ENCODE measurements at regions not wholly inside any gene's neighbourhood (a gene's known extent, or its start where the extent isn't known, plus 50 kb on each side); places are given as distances from the start of the nearest gene placed in this dataset.

- no peak for TF ChIP-seq CSRNP2 (CRISPR knock-in tag; conservative IDR thresholded peaks at IDR 0.05; ENCODE audit: low read depth)
- TF ChIP-seq ZNF234 (CRISPR knock-in tag; conservative IDR thresholded peaks at IDR 0.05), result no peak
- no peak for TF ChIP-seq NFE2L1 (CRISPR knock-in tag; IDR thresholded peaks at IDR 0.05; ENCODE audit: borderline replicate concordance)
- TF ChIP-seq NFIC (IDR thresholded peaks at IDR 0.05; ENCODE audit: low read length), result no peak
- no peak for TF ChIP-seq ZNF512 (CRISPR knock-in tag; IDR thresholded peaks at IDR 0.05)
- TF ChIP-seq PITX1 (CRISPR knock-in tag; IDR thresholded peaks at IDR 0.05), result no peak
Observed at GRCh38 chr18:70684821-70685220, 396.0 kb downstream of the SOCS6 start (continued).

DNA sequence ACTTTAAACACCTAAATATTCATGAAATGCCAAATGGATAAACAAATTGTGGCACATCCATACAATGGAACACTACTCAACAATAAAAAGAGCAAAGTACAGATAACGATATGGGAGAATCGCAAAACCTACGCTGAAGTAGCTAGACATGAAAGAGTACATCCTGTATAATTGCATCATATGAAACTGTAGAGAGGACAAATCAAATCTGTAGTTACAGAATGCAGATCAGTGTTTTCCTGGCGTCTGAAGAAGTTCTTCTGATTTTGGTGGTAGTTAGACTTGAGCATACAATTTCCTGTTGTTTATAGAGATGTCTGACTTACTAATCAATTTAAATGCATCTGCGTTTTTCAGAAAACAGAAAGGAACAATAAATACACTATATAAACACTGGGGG, 394.4 kb downstream of the SOCS6 start:
- Histone ChIP-seq H3K4me1 (ENCODE audit: insufficient read depth, low read length) (no peaks in the 10 kb centered on the region), H3K9me3 (ENCODE audit: low read length) (no peaks in the 10 kb centered on the region), H3K9ac (ENCODE audit: insufficient read depth, low read depth, low read length) (no peak overlapping the region), H3K4me3 (replicated peaks in 1 of 3; ENCODE audit: insufficient read depth in 1 of 3, low read depth in 2 of 3, low read length in 3 of 3) (no peak overlapping the region), H2AFZ (ENCODE audit: low read length) (no peak overlapping the region), H3K4me2 (ENCODE audit: low read depth, low read length) (no peak overlapping the region), H3K27me3 (ENCODE audit: control insufficient read depth in 1 of 2, insufficient read depth in 2 of 2, low read length in 2 of 2) (no peaks in the 10 kb centered on the region), H3K27ac (ENCODE audit: extremely low read length, insufficient read depth, low read length) (no peak overlapping the region), H4K20me1 (ENCODE audit: insufficient read depth, low read length) (no peaks in the 10 kb centered on the region), H3K36me3 (replicated peaks in 1 of 2; ENCODE audit: control insufficient read depth in 1 of 2, insufficient read depth in 2 of 2, low read length in 2 of 2) (no peaks in the 10 kb centered on the region), H3K79me2 (ENCODE audit: insufficient read depth, low read length) (no peaks in the 10 kb centered on the region)
- POLR2A ChIA-PET, result no interaction called here
- DNase-seq (ENCODE audit: low spot score) (no peak), ATAC-seq (no peak), FAIRE-seq (no peak)
- 31% methylated on average over 5 of the region's 5 CpGs for WGBS (ENCODE audit: low lambda C conversion rate)
- CTCF ChIA-PET (ENCODE audit: low intra/inter-chr PET ratio, low total read pairs), result no interaction called here
- intact Hi-C loops (cut with micrococcal nuclease; ENCODE audit: unreplicated experiment), result no loop called here
- BruUV-seq (replicated peaks), result no TSS peak
- in situ Hi-C loops (cut with HindIII; ENCODE audit: extremely low pct_ligation_motif_present, low pct_unique_long_range_greater_than_20kb), result no loop called here
- TF ChIP-seq, protein P1, sequence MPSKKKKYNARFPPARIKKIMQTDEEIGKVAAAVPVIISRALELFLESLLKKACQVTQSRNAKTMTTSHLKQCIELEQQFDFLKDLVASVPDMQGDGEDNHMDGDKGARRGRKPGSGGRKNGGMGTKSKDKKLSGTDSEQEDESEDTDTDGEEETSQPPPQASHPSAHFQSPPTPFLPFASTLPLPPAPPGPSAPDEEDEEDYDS (CRISPR knock-in tag; IDR thresholded peaks at IDR 0.05), result no peak
- TF ChIP-seq, protein P2, sequence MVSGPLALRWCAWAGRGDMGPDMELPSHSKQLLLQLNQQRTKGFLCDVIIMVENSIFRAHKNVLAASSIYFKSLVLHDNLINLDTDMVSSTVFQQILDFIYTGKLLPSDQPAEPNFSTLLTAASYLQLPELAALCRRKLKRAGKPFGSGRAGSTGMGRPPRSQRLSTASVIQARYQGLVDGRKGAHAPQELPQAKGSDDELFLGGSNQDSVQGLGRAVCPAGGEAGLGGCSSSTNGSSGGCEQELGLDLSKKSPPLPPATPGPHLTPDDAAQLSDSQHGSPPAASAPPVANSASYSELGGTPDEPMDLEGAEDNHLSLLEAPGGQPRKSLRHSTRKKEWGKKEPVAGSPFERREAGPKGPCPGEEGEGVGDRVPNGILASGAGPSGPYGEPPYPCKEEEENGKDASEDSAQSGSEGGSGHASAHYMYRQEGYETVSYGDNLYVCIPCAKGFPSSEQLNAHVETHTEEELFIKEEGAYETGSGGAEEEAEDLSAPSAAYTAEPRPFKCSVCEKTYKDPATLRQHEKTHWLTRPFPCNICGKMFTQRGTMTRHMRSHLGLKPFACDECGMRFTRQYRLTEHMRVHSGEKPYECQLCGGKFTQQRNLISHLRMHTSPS (CRISPR knock-in tag; IDR thresholded peaks at IDR 0.05; ENCODE audit: low read depth), result no peak
- TF ChIP-seq, protein P3, sequence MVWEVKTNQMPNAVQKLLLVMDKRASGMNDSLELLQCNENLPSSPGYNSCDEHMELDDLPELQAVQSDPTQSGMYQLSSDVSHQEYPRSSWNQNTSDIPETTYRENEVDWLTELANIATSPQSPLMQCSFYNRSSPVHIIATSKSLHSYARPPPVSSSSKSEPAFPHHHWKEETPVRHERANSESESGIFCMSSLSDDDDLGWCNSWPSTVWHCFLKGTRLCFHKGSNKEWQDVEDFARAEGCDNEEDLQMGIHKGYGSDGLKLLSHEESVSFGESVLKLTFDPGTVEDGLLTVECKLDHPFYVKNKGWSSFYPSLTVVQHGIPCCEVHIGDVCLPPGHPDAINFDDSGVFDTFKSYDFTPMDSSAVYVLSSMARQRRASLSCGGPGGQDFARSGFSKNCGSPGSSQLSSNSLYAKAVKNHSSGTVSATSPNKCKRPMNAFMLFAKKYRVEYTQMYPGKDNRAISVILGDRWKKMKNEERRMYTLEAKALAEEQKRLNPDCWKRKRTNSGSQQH (CRISPR knock-in tag; IDR thresholded peaks at IDR 0.05; ENCODE audit: low read depth), result no peak
- TF ChIP-seq FOXP1 (IDR thresholded peaks at IDR 0.05) (no peak), FOXP1 (CRISPR knock-in tag; IDR thresholded peaks at IDR 0.05) (no peak), ISL2 (CRISPR knock-in tag; IDR thresholded peaks at IDR 0.05) (no peak), NR0B2 (CRISPR knock-in tag; IDR thresholded peaks at IDR 0.05) (no peak), CCAR2 (optimal IDR thresholded peaks at IDR 0.05; ENCODE audit: low read depth, low read length) (no peak), MXD1 (CRISPR knock-in tag; IDR thresholded peaks at IDR 0.05) (no peak), ETV6 (CRISPR knock-in tag; conservative IDR thresholded peaks at IDR 0.05) (no peak), NFE2 (CRISPR knock-in tag; IDR thresholded peaks at IDR 0.05) (no peak), MBD4 (IDR thresholded peaks at IDR 0.05; ENCODE audit: borderline replicate concordance, low read length) (no peak)

Data from HepG2 (cell line).